ENCODE measurements at regions not wholly inside any gene's neighbourhood (a gene's known extent, or its start where the extent isn't known, plus 50 kb on each side); places are given as distances from the start of the nearest gene placed in this dataset.

GRCh38 chr5:110038297-110038997 lies 348.7 kb downstream of the MAN2A1 start:
- no peak for DNase-seq

GRCh38 chr5:110040178-110040577 lies 350.5 kb downstream of the MAN2A1 start:
- DNase-seq = no peak

GRCh38 chr5:110043025-110043424 lies 353.3 kb downstream of the MAN2A1 start:
- DNase-seq = no peak

- no peak for DNase-seq
Measured at GRCh38 chr5:110045158-110045557, 355.4 kb downstream of the MAN2A1 start.

GRCh38 chr5:110048491-110048890 lies 358.8 kb downstream of the MAN2A1 start:
- no peak for DNase-seq

GRCh38 chr5:110049816-110050215 lies 360.1 kb downstream of the MAN2A1 start:
- no peak for DNase-seq

GRCh38 chr5:110050640-110051345 lies 361.1 kb downstream of the MAN2A1 start:
- no peak for DNase-seq

GRCh38 chr5:110053205-110053604 lies 363.5 kb downstream of the MAN2A1 start:
- no peak for DNase-seq

GRCh38 chr5:110053824-110054223 lies 364.1 kb downstream of the MAN2A1 start:
- DNase-seq = no peak

- DNase-seq = peak; percentile 80
Measured at GRCh38 chr5:110054240-110054639, 364.5 kb downstream of the MAN2A1 start.

- no peak for DNase-seq
Measured at GRCh38 chr5:110055302-110055701, 365.6 kb downstream of the MAN2A1 start.

- no peak for DNase-seq
Measured at GRCh38 chr5:110056580-110057114, 366.9 kb downstream of the MAN2A1 start.

- no peak for DNase-seq
Measured at GRCh38 chr5:110058175-110058574, 368.4 kb downstream of the MAN2A1 start.

GRCh38 chr5:110062246-110062645 lies 372.5 kb downstream of the MAN2A1 start:
- DNase-seq = no peak

- DNase-seq = no peak
Measured at GRCh38 chr5:110063640-110064602, 374.2 kb downstream of the MAN2A1 start.

- no peak for DNase-seq
Measured at GRCh38 chr5:110064603-110065268, 375.0 kb downstream of the MAN2A1 start.

GRCh38 chr5:110070836-110071235 lies 381.1 kb downstream of the MAN2A1 start:
- no peak for DNase-seq

GRCh38 chr5:110072651-110073050 lies 382.9 kb downstream of the MAN2A1 start:
- no peak for DNase-seq

GRCh38 chr5:110073534-110073933 lies 383.8 kb downstream of the MAN2A1 start:
- no peak for DNase-seq

GRCh38 chr5:110075656-110076055 lies 385.9 kb downstream of the MAN2A1 start:
- DNase-seq = no peak

GRCh38 chr5:110077147-110077546 lies 387.4 kb downstream of the MAN2A1 start:
- no peak for DNase-seq

- DNase-seq = no peak
Measured at GRCh38 chr5:110082194-110082593, 392.5 kb downstream of the MAN2A1 start.
